Fibroblast of mammary gland (primary cell): ENCODE measurements at regions not wholly inside any gene's neighbourhood (a gene's known extent, or its start where the extent isn't known, plus 50 kb on each side); places are given as distances from the start of the nearest gene placed in this dataset.

Experiments
- DNase-seq: peaks from one replicate; pipeline ENCODE4 v3.0.0-alpha.2; 2010; ENCODE audit warnings: low read depth
- H3K4me3 ChIP-seq: 2 replicates; pipeline ENCODE4 v1.5.1; 2011; ENCODE audit warnings: low read depth, mild to moderate bottlenecking, low read length, moderate library complexity; ENCODE audit not compliant: control insufficient read depth
- CTCF ChIP-seq: conservative IDR thresholded peaks from 2 replicates; pipeline ENCODE4 v1.5.1; 2011; ENCODE audit warnings: low read depth, low read length, inconsistent platforms; ENCODE audit not compliant: control insufficient read depth, insufficient read depth

GRCh38 chrX:9352694-9353411 lies 112.0 kb upstream of the TBL1X start:
- TF ChIP-seq CTCF = no peak
- DNase-seq = peak; percentile 92
- peak overlapping the region; percentile 13 for H3K4me3 ChIP-seq

- no peak for TF ChIP-seq CTCF
- no peak for DNase-seq
- no peak overlapping the region for H3K4me3 ChIP-seq
Measured at GRCh38 chrX:9354918-9355317, 109.9 kb upstream of the TBL1X start.

DNA sequence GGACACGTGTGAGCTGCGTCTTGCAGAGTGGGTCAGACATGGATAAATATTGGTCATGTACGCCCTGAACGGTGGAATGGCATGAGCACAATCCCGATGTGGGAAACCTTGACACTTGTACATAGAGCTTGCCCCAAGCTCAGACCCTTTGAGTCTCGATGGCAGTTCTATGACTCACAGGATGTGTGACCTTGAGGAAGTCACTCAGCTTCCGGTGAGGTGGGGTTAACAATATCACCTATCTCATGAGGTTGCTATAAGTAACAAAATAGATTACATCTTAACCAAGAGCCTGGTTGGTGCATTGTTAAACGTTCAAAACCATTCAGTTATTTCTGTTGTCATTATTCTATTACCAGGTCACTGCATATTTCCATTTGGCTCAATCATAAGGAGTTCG lies 109.1 kb upstream of the TBL1X start:
- TF ChIP-seq CTCF = no peak
- H3K4me3 ChIP-seq = no peak overlapping the region
- DNase-seq = no peak

DNA sequence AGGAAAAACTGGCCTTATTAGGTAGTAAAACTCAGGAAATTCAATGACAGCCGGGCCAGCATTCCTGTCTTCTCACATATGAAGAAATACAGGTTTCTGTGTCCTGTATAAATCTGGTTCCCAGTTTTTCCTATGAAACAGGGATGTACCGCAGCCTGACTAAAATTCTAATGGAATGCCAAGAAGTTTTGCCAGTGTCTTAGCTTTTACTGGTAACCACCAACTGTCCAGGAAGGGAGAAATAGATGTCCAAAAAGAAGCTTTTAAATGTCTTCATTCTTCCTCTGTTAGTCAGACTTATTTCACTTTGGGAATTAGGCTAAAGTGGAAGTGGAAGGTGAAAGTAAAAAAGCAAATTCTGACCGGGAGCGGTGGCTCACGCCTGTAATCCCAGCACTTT lies 108.0 kb upstream of the TBL1X start:
- TF ChIP-seq CTCF = no peak
- DNase-seq = peak; percentile 58
- H3K4me3 ChIP-seq = no peak overlapping the region

- TF ChIP-seq CTCF = no peak
- no peak overlapping the region for H3K4me3 ChIP-seq
- DNase-seq = no peak
Measured at GRCh38 chrX:9357518-9358114, 107.2 kb upstream of the TBL1X start.

GRCh38 chrX:9362363-9362928 lies 102.4 kb upstream of the TBL1X start:
- no peak for DNase-seq
- no peak for TF ChIP-seq CTCF
- H3K4me3 ChIP-seq = no peak overlapping the region
